K562 (cell line): ENCODE measurements at regions not wholly inside any gene's neighbourhood (a gene's known extent, or its start where the extent isn't known, plus 50 kb on each side); places are given as distances from the start of the nearest gene placed in this dataset.

Source experiments
- ATAC-seq: fragments of 200-7000 bp; cut with Tn5 transposase; 3 replicates; pipeline ENCODE4 v1.9.1; 2020; ENCODE audit warnings: moderate library complexity
- BruUV-seq: library from RNA; stranded (reverse); fragments of 400-500 nt; replicated peaks from 2 replicates; lab custom pipeline; 2021; lab: Mats Ljungman, UMichigan
- CTCF ChIA-PET: fragments of 300-600 bp; formaldehyde crosslinking; extraction: SDS; loops from one replicate; lab custom pipeline; 2021; ENCODE audit warnings: low intra/inter-chr PET ratio; lab: Yijun Ruan, JAX
- POLR2A ChIA-PET: fragments of 300-600, 350-650 bp; sonication (Branson Sonifier 250); formaldehyde crosslinking; extraction: SDS; loops from one replicate; lab custom pipeline; 2021; ENCODE audit warnings: antibody characterized with exemption, inconsistent platforms; lab: Yijun Ruan, JAX
- DNase-seq, 4 experiments: peaks; one replicate each; pipeline versions ENCODE4 v3.0.0 to v3.0.0-alpha.2; 2011 to 2018; ENCODE audit warnings: low spot score in 3 of 4, mixed read lengths in 3 of 4; ENCODE audit errors: extremely low read depth in 1 of 4
- FAIRE-seq: peaks from 2 replicates; lab custom pipeline; 2011; peaks lifted over from hg19 to GRCh38; lab: Jason Lieb, UNC
- H2AFZ ChIP-seq: 2 replicates; pipeline ENCODE4 v1.6.0; 2011; ENCODE audit warnings: low read depth, low read length, control low read depth, inconsistent platforms
- H3K27ac ChIP-seq: fragments of 200-600 bp; 3 replicates; pipeline ENCODE4 v1.8.0; 2011; ENCODE audit warnings: low read depth, mild to moderate bottlenecking, control low read depth, inconsistent platforms, low read length, moderate library complexity, mixed read lengths; ENCODE audit errors: extremely low read depth
- H3K27me3 ChIP-seq, 2 experiments: fragments of 300-600 bp in 1 of 2; 2 replicates in 1 of 2; 3 replicates in 1 of 2; pipeline versions ENCODE4 v1.6.0 to v1.8.0; 2011; ENCODE audit warnings: inconsistent platforms in 2 of 2, low read length in 2 of 2, mild to moderate bottlenecking in 1 of 2, mixed read lengths in 1 of 2, moderate library complexity in 1 of 2; ENCODE audit not compliant: control insufficient read depth in 2 of 2, insufficient read depth in 2 of 2
- H3K36me3 ChIP-seq: fragments of 300-600 bp; 3 replicates; pipeline ENCODE4 v1.8.0; 2011; ENCODE audit warnings: mild to moderate bottlenecking, low read length, inconsistent platforms; ENCODE audit not compliant: control insufficient read depth, insufficient read depth
- H3K4me1 ChIP-seq, 2 experiments: fragments of 200-600 bp in 1 of 2; replicated peaks in 1 of 2; 2 replicates in 1 of 2; 3 replicates in 1 of 2; pipeline versions ENCODE4 v1.5.1 to v1.8.0; 2011; ENCODE audit warnings: inconsistent platforms in 2 of 2, low read length in 2 of 2, mild to moderate bottlenecking in 1 of 2, mixed read lengths in 1 of 2, moderate library complexity in 1 of 2; ENCODE audit not compliant: control insufficient read depth in 2 of 2, insufficient read depth in 2 of 2
- H3K4me2 ChIP-seq: 2 replicates; pipeline ENCODE4 v1.6.1; 2011; ENCODE audit warnings: low read length, control low read depth, inconsistent platforms, mixed read lengths; ENCODE audit not compliant: insufficient read depth
- H3K4me3 ChIP-seq: fragments of 200-600 bp; sonication (generic), shearing (Covaris generic); 2 replicates; pipeline ENCODE4 v1.5.1; 2016; ENCODE audit warnings: control low read depth, inconsistent platforms
- H3K79me2 ChIP-seq: fragments of 200-600 bp; 3 replicates; pipeline ENCODE4 v1.8.0; 2011; ENCODE audit warnings: low read length, inconsistent platforms; ENCODE audit not compliant: control insufficient read depth, insufficient read depth
- H3K9ac ChIP-seq, 2 experiments: 2 replicates each; pipeline versions ENCODE4 v1.6.0 to v1.6.1; 2011; ENCODE audit warnings: low read depth in 2 of 2, low read length in 2 of 2, control low read depth in 1 of 2, inconsistent platforms in 1 of 2, mild to moderate bottlenecking in 1 of 2, mixed read lengths in 1 of 2; ENCODE audit not compliant: insufficient read depth in 1 of 2
- H3K9me1 ChIP-seq: one replicate; pipeline ENCODE4 v1.6.0; 2011; ENCODE audit warnings: inconsistent platforms, mild to moderate bottlenecking, low read length, moderate library complexity; ENCODE audit not compliant: control insufficient read depth, insufficient read depth
- H3K9me3 ChIP-seq: replicated peaks from 2 replicates; pipeline ENCODE4 v1.5.1; 2011; ENCODE audit warnings: low read depth, low read length, inconsistent platforms; ENCODE audit not compliant: control insufficient read depth, insufficient read depth
- H4K20me1 ChIP-seq: replicated peaks from 2 replicates; pipeline ENCODE4 v1.6.1; 2011; ENCODE audit warnings: low read length, inconsistent platforms, mixed read lengths; ENCODE audit not compliant: control insufficient read depth, insufficient read depth
- GATAD2A ChIP-seq: fragments of 450-650 bp; IDR thresholded peaks from 2 replicates; pipeline ENCODE4 v1.6.1; 2017
- GTF2A2 ChIP-seq: IDR thresholded peaks from 2 replicates; pipeline ENCODE4 v1.6.1; 2016; ENCODE audit warnings: mild to moderate bottlenecking, missing genetic modification characterization, missing compliant biosample characterization
- GTF3C2 ChIP-seq: IDR thresholded peaks from 3 replicates; pipeline ENCODE4 v1.6.1; 2011; ENCODE audit warnings: borderline replicate concordance, mild to moderate bottlenecking, moderate library complexity; ENCODE audit not compliant: insufficient read length; ENCODE audit errors: extremely low read depth
- SAFB2 ChIP-seq: fragments of 200-400 bp; formaldehyde crosslinking; IDR thresholded peaks from 2 replicates; pipeline ENCODE4 v1.6.1; 2018; ENCODE audit warnings: borderline replicate concordance, low read length, low read depth, moderate library complexity; ENCODE audit not compliant: severe bottlenecking
- SREBF2 ChIP-seq: sonication (generic); formaldehyde crosslinking; IDR thresholded peaks from 2 replicates; pipeline ENCODE4 v1.4.0; 2020; ENCODE audit warnings: mild to moderate bottlenecking, missing genetic modification reagents
- WGBS: fragments of 100-300 bp; shearing (Covaris generic); methylation state at CpG from one replicate; pipeline ENCODE4 v1.1.6; 2016; ENCODE audit warnings: low coverage, mixed read lengths; ENCODE audit not compliant: insufficient coverage; ENCODE audit errors: missing lambda C conversion rate; 5-methylcytosine and 5-hydroxymethylcytosine counted together
- in situ Hi-C: fragments of 300-500 bp; cut with MboI; formaldehyde crosslinking; loops from 4 replicates; pipeline ENCODE4 v1.15.0; 2018; ENCODE audit warnings: inconsistent platforms, mixed read lengths
- intact Hi-C: fragments of 100-400 bp; cut with micrococcal nuclease; formaldehyde crosslinking; loops from 2 replicates; pipeline ENCODE4 v1.14.2; 2022

GRCh38 chr1:214958486-214958885 is 124.1 kb upstream of the KCNK2 start:
- TF ChIP-seq GATAD2A (no peak), SREBF2 (no peak), GTF2A2 (tag) (no peak), SAFB2 (no peak), GTF3C2 (no peak)
- H3K9me1 ChIP-seq, result no peaks in the 10 kb centered on the region
- intact Hi-C loops (no loop called here), in situ Hi-C loops (no loop called here)
- H3K36me3 ChIP-seq, result no peaks in the 10 kb centered on the region
- no peak overlapping the region for H3K9ac ChIP-seq
- ATAC-seq, result no peak
- H2AFZ ChIP-seq, result no peak overlapping the region
- BruUV-seq, result no TSS peak
- no peaks in the 10 kb centered on the region for H3K9me3 ChIP-seq
- H3K27ac ChIP-seq, result no peak overlapping the region
- no peak for DNase-seq
- ChIA-PET POLR2A (interaction anchor here (0.7 kb wide), 1 partner anchor 8 kb away, joined by 3 read pairs; no protein-coding TSS in a partner anchor), CTCF (no interaction called here)
- 7% methylated on average over 2 of the region's 2 CpGs for WGBS
- no peak overlapping the region for H3K4me2 ChIP-seq
- no peaks in the 10 kb centered on the region for H3K4me1 ChIP-seq
- no peaks in the 10 kb centered on the region for H4K20me1 ChIP-seq
- H3K79me2 ChIP-seq, result no peaks in the 10 kb centered on the region
- H3K4me3 ChIP-seq, result no peak overlapping the region
- FAIRE-seq, result no peak
- no peaks in the 10 kb centered on the region for H3K27me3 ChIP-seq
